Suprapubic skin (tissue), 4 donors: ENCODE measurements at regions not wholly inside any gene's neighbourhood (a gene's known extent, or its start where the extent isn't known, plus 50 kb on each side); places are given as distances from the start of the nearest gene placed in this dataset.
A peak's percentile ranks its signal among the peaks of the same experiment; 100 is the strongest.

ENCODE experiments used
- DNase-seq, 2 donors: peaks; one replicate each; pipeline ENCODE4 v3.0.0-alpha.2; 2019; ENCODE audit warnings: low spot score in 2 of 2
- H3K27ac ChIP-seq: fragments of 200-600 bp; sonication (generic); one replicate; pipeline ENCODE4 v1.5.1; 2019
- H3K27me3 ChIP-seq: fragments of 200-600 bp; sonication (generic); one replicate; pipeline ENCODE4 v1.5.1; 2019
- H3K36me3 ChIP-seq: fragments of 200-600 bp; sonication (generic); one replicate; pipeline ENCODE4 v1.5.1; 2019
- H3K4me1 ChIP-seq: fragments of 200-600 bp; sonication (generic); one replicate; pipeline ENCODE4 v1.5.1; 2019
- H3K4me3 ChIP-seq: fragments of 200-600 bp; sonication (generic); one replicate; pipeline ENCODE4 v1.5.1; 2019; ENCODE audit warnings: mild to moderate bottlenecking
- H3K9me3 ChIP-seq: fragments of 200-600 bp; sonication (generic); one replicate; pipeline ENCODE4 v1.5.1; 2019
- CTCF ChIP-seq, 2 donors: fragments of 200-600 bp in 1 of 2; fragments of 450-650 bp in 1 of 2; sonication (generic) in 1 of 2; IDR thresholded peaks; one replicate each; pipeline ENCODE4 v1.5.1; 2016 to 2019; ENCODE audit warnings: antibody characterized with exemption in 2 of 2, mild to moderate bottlenecking in 1 of 2, moderate library complexity in 1 of 2
- EP300 ChIP-seq: sonication (generic); formaldehyde crosslinking; IDR thresholded peaks from one replicate; pipeline ENCODE4 v1.6.1; 2017; ENCODE audit warnings: antibody characterized with exemption
- POLR2A ChIP-seq, 2 donors: fragments of 450-650 bp; IDR thresholded peaks; one replicate each; pipeline ENCODE4 v1.6.1; 2017; ENCODE audit warnings: antibody characterized with exemption in 2 of 2, mild to moderate bottlenecking in 2 of 2, moderate library complexity in 2 of 2
- POLR2AphosphoS5 ChIP-seq, 3 donors: sonication (generic); formaldehyde crosslinking; IDR thresholded peaks; one replicate each; pipeline ENCODE4 v1.6.1; 2017; ENCODE audit warnings: antibody characterized with exemption in 3 of 3
- WGBS: methylation state at CpG from one replicate; pipeline ENCODE4 v1.1.5; 2018; 5-methylcytosine and 5-hydroxymethylcytosine counted together

- no peaks in the 10 kb centered on the region for H3K36me3 ChIP-seq
- no peaks in the 10 kb centered on the region for H3K27me3 ChIP-seq
- peaks cover 25% of the 10 kb centered on the region for H3K4me1 ChIP-seq
- no peak overlapping the region for H3K4me3 ChIP-seq
- WGBS: 80% methylated on average over 3 of the region's 3 CpGs
- no peaks in the 10 kb centered on the region for H3K9me3 ChIP-seq
- H3K27ac ChIP-seq: no peak overlapping the region
- no peak for DNase-seq
- TF ChIP-seq POLR2AphosphoS5 (IDR thresholded peaks at IDR 0.05) (no peak), POLR2A (IDR thresholded peaks at IDR 0.05) (no peak), CTCF (IDR thresholded peaks at IDR 0.05) (no peak), EP300 (no peak)
Measured at GRCh38 chr3:113153499-113154107, 57.8 kb upstream of the BOC start.

DNA sequence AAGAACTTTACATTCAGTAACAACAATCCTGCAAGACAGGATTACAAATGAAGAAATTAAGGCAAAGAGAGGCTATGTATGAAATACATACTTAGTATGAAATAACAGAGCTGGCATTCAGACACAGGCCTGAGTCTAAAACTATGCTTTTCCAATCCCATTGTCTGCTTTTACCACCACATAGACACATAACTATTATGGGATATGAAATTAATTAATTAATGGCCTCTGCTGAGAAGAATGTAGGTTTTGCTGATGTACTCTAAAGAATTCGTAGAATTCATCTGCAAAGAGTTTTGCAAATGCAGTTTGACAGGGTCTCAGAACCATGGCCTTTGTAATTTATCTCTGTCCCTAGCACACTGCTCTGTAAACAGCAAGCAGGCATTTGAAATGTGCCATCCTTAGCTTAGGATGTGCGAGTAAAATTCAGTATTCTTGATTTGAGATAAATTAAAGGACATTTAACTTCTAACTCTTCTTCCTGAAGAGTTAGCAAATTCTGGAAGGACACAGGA is 54.5 kb upstream of the BOC start:
- no peak for TF ChIP-seq POLR2A (IDR thresholded peaks at IDR 0.05)
- no peak for TF ChIP-seq POLR2AphosphoS5 (IDR thresholded peaks at IDR 0.05)
- TF ChIP-seq EP300: no peak
- no peak for TF ChIP-seq CTCF (IDR thresholded peaks at IDR 0.05)
- no peak for DNase-seq
- H3K4me1 ChIP-seq: peaks cover 9% of the 10 kb centered on the region
- no peaks in the 10 kb centered on the region for H3K27me3 ChIP-seq
- H3K9me3 ChIP-seq: no peaks in the 10 kb centered on the region
- H3K27ac ChIP-seq: peak overlapping the region; percentile 41
- no peak overlapping the region for H3K4me3 ChIP-seq
- 85% methylated on average over 2 of the region's 2 CpGs for WGBS
- H3K36me3 ChIP-seq: no peaks in the 10 kb centered on the region

- Histone ChIP-seq H3K4me3 (no peak overlapping the region), H3K4me1 (peaks cover 9% of the 10 kb centered on the region), H3K27ac (peak overlapping the region; percentile 32), H3K9me3 (no peaks in the 10 kb centered on the region), H3K36me3 (no peaks in the 10 kb centered on the region), H3K27me3 (no peaks in the 10 kb centered on the region)
- TF ChIP-seq CTCF (IDR thresholded peaks at IDR 0.05) (no peak), EP300 (no peak), POLR2A (IDR thresholded peaks at IDR 0.05) (no peak), POLR2AphosphoS5 (IDR thresholded peaks at IDR 0.05) (no peak)
- WGBS: 53% methylated on average over 3 of the region's 3 CpGs
- peak; percentile 77 to 82 for DNase-seq
Measured at GRCh38 chr3:113157408-113158030, 53.8 kb upstream of the BOC start.

DNA sequence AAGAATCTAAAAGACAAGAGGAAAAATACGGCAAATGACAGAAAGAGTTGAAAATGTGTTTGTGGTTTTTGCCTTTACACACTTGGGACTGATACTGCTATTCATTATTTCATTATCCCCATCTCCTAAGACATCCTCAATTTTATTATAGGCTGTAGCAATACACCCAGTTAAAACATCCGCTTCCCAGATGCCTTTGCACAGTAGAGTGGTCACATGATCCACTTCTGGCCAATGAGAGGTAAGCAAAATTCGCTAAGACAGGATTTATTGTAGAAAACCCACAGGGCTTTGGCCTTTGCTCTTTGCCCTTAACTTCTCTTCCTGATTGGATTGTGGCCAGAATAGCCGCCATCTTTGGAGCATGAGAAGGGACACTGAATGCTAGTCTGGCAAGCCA is 53.2 kb upstream of the BOC start:
- no peak for DNase-seq
- no peak for TF ChIP-seq POLR2AphosphoS5 (IDR thresholded peaks at IDR 0.05)
- no peak for TF ChIP-seq POLR2A (IDR thresholded peaks at IDR 0.05)
- TF ChIP-seq EP300: no peak
- TF ChIP-seq CTCF (IDR thresholded peaks at IDR 0.05): no peak
- Histone ChIP-seq H3K27ac (peak overlapping the region; percentile 32), H3K27me3 (no peaks in the 10 kb centered on the region), H3K36me3 (no peaks in the 10 kb centered on the region), H3K4me3 (no peak overlapping the region), H3K4me1 (peaks cover 9% of the 10 kb centered on the region), H3K9me3 (no peaks in the 10 kb centered on the region)
- 74% methylated on average over 4 of the region's 4 CpGs for WGBS
